ENCODE measurements at regions not wholly inside any gene's neighbourhood (a gene's known extent, or its start where the extent isn't known, plus 50 kb on each side); places are given as distances from the start of the nearest gene placed in this dataset.
"Not testable (repeated sequence)": the region's sequence is repeated elsewhere in the genome, so short reads cannot be mapped to it uniquely, and the experiment has no call there.

GRCh38 chr9:25121811-25122210, 556.4 kb downstream of the TUSC1 start:
- Mint-ChIP-seq H3K36me3 (no peaks in the 10 kb centered on the region), H3K27ac (no peak overlapping the region)
- no peak for TF ChIP-seq CTCF (IDR thresholded peaks at IDR 0.05; ENCODE audit: unreplicated experiment)

GRCh38 chr9:25119041-25119440, 559.2 kb downstream of the TUSC1 start:
- DNase-seq (ENCODE audit: low spot score in 2 of 2, unreplicated experiment in 2 of 2), result no peak
- no peaks in the 10 kb centered on the region for H3K36me3 Mint-ChIP-seq
- H3K4me1 Mint-ChIP-seq, result peaks cover 1% of the 10 kb centered on the region
- H3K27me3 Mint-ChIP-seq (ENCODE audit: low read depth), result no peaks in the 10 kb centered on the region
- no peak overlapping the region for H3K4me3 Mint-ChIP-seq
- H3K27ac Mint-ChIP-seq, result no peak overlapping the region
- no peak for TF ChIP-seq CTCF (IDR thresholded peaks at IDR 0.05; ENCODE audit: unreplicated experiment)
- H3K9me3 Mint-ChIP-seq, result peaks cover 6% of the 10 kb centered on the region

More at GRCh38 chr9:25121811-25122210, 556.4 kb downstream of the TUSC1 start:
- peaks cover 6% of the 10 kb centered on the region for H3K9me3 Mint-ChIP-seq
- DNase-seq (ENCODE audit: low spot score in 2 of 2, unreplicated experiment in 2 of 2), result no peak
- peaks cover 1% of the 10 kb centered on the region for H3K4me1 Mint-ChIP-seq
- no peak overlapping the region for H3K4me3 Mint-ChIP-seq
- H3K27me3 Mint-ChIP-seq (ENCODE audit: low read depth), result no peaks in the 10 kb centered on the region

- no peaks in the 10 kb centered on the region for H3K9me3 Mint-ChIP-seq
- H3K27ac Mint-ChIP-seq, result no peak overlapping the region
- H3K4me3 Mint-ChIP-seq, result no peak overlapping the region
- no peaks in the 10 kb centered on the region for H3K27me3 Mint-ChIP-seq (ENCODE audit: low read depth)
- DNase-seq (ENCODE audit: low spot score in 2 of 2, unreplicated experiment in 2 of 2), result no peak
- TF ChIP-seq CTCF (IDR thresholded peaks at IDR 0.05; ENCODE audit: unreplicated experiment), result no peak
- H3K36me3 Mint-ChIP-seq, result no peaks in the 10 kb centered on the region
- peaks cover 1% of the 10 kb centered on the region for H3K4me1 Mint-ChIP-seq
Measured at GRCh38 chr9:25117791-25118190, 560.5 kb downstream of the TUSC1 start.

- not testable (repeated sequence) for H3K4me1 Mint-ChIP-seq; H3K27me3 Mint-ChIP-seq (ENCODE audit: low read depth); DNase-seq (ENCODE audit: low spot score in 2 of 2, unreplicated experiment in 2 of 2); H3K27ac Mint-ChIP-seq; H3K36me3 Mint-ChIP-seq; H3K4me3 Mint-ChIP-seq
- peaks cover 24% of the 10 kb centered on the region for H3K9me3 Mint-ChIP-seq
Measured at GRCh38 chr9:25102204-25102603, 556.5 kb upstream of the IZUMO3 start.

- Mint-ChIP-seq H3K36me3 (no peaks in the 10 kb centered on the region), H3K9me3 (no peaks in the 10 kb centered on the region), H3K4me3 (no peak overlapping the region), H3K27ac (no peak overlapping the region), H3K4me1 (no peaks in the 10 kb centered on the region), H3K27me3 (ENCODE audit: low read depth) (no peaks in the 10 kb centered on the region)
- no peak for DNase-seq (ENCODE audit: low spot score in 2 of 2, unreplicated experiment in 2 of 2)
- no peak for TF ChIP-seq CTCF (IDR thresholded peaks at IDR 0.05; ENCODE audit: unreplicated experiment)
Measured at GRCh38 chr9:25094518-25094917, 548.8 kb upstream of the IZUMO3 start.

- no peak for DNase-seq (ENCODE audit: low spot score in 2 of 2, unreplicated experiment in 2 of 2)
Measured at GRCh38 chr9:25078202-25078601, 532.5 kb upstream of the IZUMO3 start.

More at GRCh38 chr9:25078202-25078601, 532.5 kb upstream of the IZUMO3 start:
- Mint-ChIP-seq H3K9me3 (peaks cover 8% of the 10 kb centered on the region), H3K4me1 (no peaks in the 10 kb centered on the region), H3K27ac (no peak overlapping the region), H3K36me3 (no peaks in the 10 kb centered on the region), H3K4me3 (no peak overlapping the region), H3K27me3 (ENCODE audit: low read depth) (no peaks in the 10 kb centered on the region)
- no peak for TF ChIP-seq CTCF (IDR thresholded peaks at IDR 0.05; ENCODE audit: unreplicated experiment)

Measured in mesothelial cell of epicardium (in vitro differentiated cells).